Breast epithelium (tissue), 4 donors: ENCODE measurements at regions not wholly inside any gene's neighbourhood (a gene's known extent, or its start where the extent isn't known, plus 50 kb on each side); places are given as distances from the start of the nearest gene placed in this dataset.

Experiments
- DNase-seq, 2 donors: peaks; one replicate each; pipeline ENCODE4 v3.0.0-alpha.2; 2019; ENCODE audit warnings: low spot score in 2 of 2
- H3K27ac ChIP-seq, 2 donors: fragments of 200-600 bp; sonication (generic) in 1 of 2; one replicate each; pipeline ENCODE4 v1.5.1; 2016 to 2019; ENCODE audit warnings: mild to moderate bottlenecking in 1 of 2
- H3K27me3 ChIP-seq, 2 donors: fragments of 200-600 bp; sonication (generic) in 1 of 2; one replicate each; pipeline versions ENCODE4 v1.5.1 to v1.6.0; 2017 to 2019; ENCODE audit warnings: control low read depth in 1 of 2, mild to moderate bottlenecking in 1 of 2
- H3K36me3 ChIP-seq: fragments of 200-600 bp; one replicate; pipeline ENCODE4 v1.5.1; 2019
- H3K4me1 ChIP-seq, 2 donors: fragments of 200-600 bp; sonication (generic); one replicate each; pipeline ENCODE4 v1.5.1; 2016 to 2019; ENCODE audit warnings: control low read depth in 1 of 2
- H3K4me3 ChIP-seq, 3 donors: fragments of 200-600 bp; sonication (generic); 1 replicate in 2 of 3; 2 replicates in 1 of 3; pipeline ENCODE4 v1.5.1; 2016 to 2019; ENCODE audit warnings: mild to moderate bottlenecking in 3 of 3, moderate library complexity in 2 of 3
- H3K9me3 ChIP-seq, 2 donors: fragments of 200-600 bp; sonication (generic) in 1 of 2; one replicate each; pipeline ENCODE4 v1.5.1; 2016 to 2019; ENCODE audit warnings: control low read depth in 1 of 2
- POLR2A ChIP-seq: fragments of 450-650 bp; IDR thresholded peaks from one replicate; pipeline ENCODE4 v1.6.1; 2016; ENCODE audit warnings: antibody characterized with exemption, mild to moderate bottlenecking, moderate library complexity
- POLR2AphosphoS5 ChIP-seq, 3 donors: sonication (generic); formaldehyde crosslinking; IDR thresholded peaks; one replicate each; pipeline ENCODE4 v1.6.1; 2017; ENCODE audit warnings: antibody characterized with exemption in 3 of 3
- intact Hi-C: fragments of 100-400 bp; cut with DNase I; formaldehyde crosslinking; loops from one replicate; pipeline ENCODE4 v1.15.1; 2023; ENCODE audit warnings: low total_unique reads
- TF ChIP-seq, protein P1 (sequence below), 3 donors: fragments of 450-650 bp; IDR thresholded peaks; one replicate each; pipeline ENCODE4 v1.5.1; 2016 to 2017; ENCODE audit warnings: antibody characterized with exemption in 3 of 3, mild to moderate bottlenecking in 3 of 3, moderate library complexity in 3 of 3

- no peak for TF ChIP-seq POLR2A
- TF ChIP-seq POLR2AphosphoS5 (IDR thresholded peaks at IDR 0.05) = no peak
- TF ChIP-seq, protein P1, sequence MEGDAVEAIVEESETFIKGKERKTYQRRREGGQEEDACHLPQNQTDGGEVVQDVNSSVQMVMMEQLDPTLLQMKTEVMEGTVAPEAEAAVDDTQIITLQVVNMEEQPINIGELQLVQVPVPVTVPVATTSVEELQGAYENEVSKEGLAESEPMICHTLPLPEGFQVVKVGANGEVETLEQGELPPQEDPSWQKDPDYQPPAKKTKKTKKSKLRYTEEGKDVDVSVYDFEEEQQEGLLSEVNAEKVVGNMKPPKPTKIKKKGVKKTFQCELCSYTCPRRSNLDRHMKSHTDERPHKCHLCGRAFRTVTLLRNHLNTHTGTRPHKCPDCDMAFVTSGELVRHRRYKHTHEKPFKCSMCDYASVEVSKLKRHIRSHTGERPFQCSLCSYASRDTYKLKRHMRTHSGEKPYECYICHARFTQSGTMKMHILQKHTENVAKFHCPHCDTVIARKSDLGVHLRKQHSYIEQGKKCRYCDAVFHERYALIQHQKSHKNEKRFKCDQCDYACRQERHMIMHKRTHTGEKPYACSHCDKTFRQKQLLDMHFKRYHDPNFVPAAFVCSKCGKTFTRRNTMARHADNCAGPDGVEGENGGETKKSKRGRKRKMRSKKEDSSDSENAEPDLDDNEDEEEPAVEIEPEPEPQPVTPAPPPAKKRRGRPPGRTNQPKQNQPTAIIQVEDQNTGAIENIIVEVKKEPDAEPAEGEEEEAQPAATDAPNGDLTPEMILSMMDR (IDR thresholded peaks at IDR 0.05) = no peak
- H3K4me3 ChIP-seq = no peak overlapping the region
- H3K4me1 ChIP-seq = no peaks in the 10 kb centered on the region
- no peak overlapping the region for H3K27ac ChIP-seq
- no peaks in the 10 kb centered on the region for H3K36me3 ChIP-seq
- H3K27me3 ChIP-seq = peaks cover 0 to 34% of the 10 kb centered on the region in 2 donors
- H3K9me3 ChIP-seq = no peaks in the 10 kb centered on the region
- intact Hi-C loops = no loop called here
- DNase-seq = no peak
These were observed 956.4 kb downstream of the BRD1 start for GRCh38 chr22:48871176-48871840.

DNA sequence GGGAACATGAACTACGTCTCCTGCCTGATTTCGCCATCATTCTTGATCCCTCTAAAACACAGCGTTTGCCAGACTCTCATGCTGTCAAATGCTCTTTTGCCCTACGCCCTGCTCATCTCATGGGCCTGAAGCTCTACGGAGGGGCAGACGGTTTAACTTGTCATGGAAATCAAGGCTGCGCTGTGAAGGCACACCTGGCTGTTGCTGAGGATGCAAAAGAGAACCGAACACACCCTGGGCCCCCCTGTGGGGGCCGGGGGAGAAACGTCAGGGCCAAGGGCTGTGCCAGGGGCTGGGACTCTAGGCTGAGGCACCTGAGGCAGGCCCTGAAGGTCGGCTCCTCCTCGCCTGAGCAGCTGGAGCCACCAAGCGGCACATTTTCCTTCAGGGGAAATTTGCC is 957.2 kb downstream of the BRD1 start:
- Histone ChIP-seq H3K27me3 (peaks cover 0 to 41% of the 10 kb centered on the region in 2 donors), H3K4me3 (no peak overlapping the region), H3K27ac (no peak overlapping the region), H3K36me3 (no peaks in the 10 kb centered on the region), H3K4me1 (no peaks in the 10 kb centered on the region), H3K9me3 (no peaks in the 10 kb centered on the region)
- TF ChIP-seq POLR2A (no peak), POLR2AphosphoS5 (IDR thresholded peaks at IDR 0.05) (no peak)
- TF ChIP-seq, protein P1 (IDR thresholded peaks at IDR 0.05) = no peak
- no peak for DNase-seq
- intact Hi-C loops = no loop called here

DNA sequence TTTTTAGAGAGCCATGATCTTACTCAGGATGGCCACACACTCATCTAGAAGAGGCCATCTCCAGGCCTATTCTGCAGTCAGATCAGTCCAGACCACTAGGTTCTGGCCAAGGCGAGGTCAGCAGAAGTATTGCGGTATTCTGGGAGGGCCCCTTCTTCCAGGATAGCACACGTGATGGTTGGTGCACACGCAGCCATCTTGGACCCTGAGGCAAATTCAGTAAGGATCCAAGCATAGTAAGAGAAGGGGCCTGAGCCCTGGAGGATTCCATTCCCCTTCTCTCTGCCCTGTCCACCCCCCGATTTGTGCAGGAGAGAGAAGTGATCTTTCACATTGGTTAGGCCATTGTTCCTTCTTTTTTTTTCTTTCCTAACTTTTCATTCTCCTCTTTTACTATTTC is 957.9 kb downstream of the BRD1 start:
- no peak for DNase-seq
- no peaks in the 10 kb centered on the region for H3K36me3 ChIP-seq
- H3K4me3 ChIP-seq = no peak overlapping the region
- H3K9me3 ChIP-seq = no peaks in the 10 kb centered on the region
- H3K27ac ChIP-seq = no peak overlapping the region
- TF ChIP-seq POLR2A (no peak), POLR2AphosphoS5 (IDR thresholded peaks at IDR 0.05) (no peak)
- TF ChIP-seq, protein P1 (IDR thresholded peaks at IDR 0.05) = no peak
- no peaks in the 10 kb centered on the region for H3K4me1 ChIP-seq
- peaks cover 0 to 36% of the 10 kb centered on the region in 2 donors for H3K27me3 ChIP-seq
- intact Hi-C loops = no loop called here

DNA sequence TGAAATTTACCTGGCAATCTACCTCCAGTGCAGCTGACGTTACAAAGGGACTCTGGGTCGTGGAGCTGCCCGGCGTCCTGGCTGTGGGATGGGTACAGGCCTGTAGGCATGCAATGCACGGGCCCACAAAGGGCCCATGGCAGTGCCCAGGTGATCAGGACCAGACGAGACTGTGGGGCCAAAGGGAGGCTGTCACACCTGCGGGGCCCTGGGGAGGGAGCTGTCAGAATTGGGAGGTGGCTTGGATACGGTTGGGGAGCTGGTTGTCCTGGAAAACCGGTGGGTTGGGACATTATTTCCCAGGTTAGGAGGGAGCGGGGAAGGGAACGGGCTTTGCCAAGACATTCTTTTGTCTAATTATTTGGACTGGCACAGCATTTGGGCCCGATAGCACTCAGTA is 958.5 kb downstream of the BRD1 start:
- peaks cover 0 to 36% of the 10 kb centered on the region in 2 donors for H3K27me3 ChIP-seq
- H3K9me3 ChIP-seq = no peaks in the 10 kb centered on the region
- no peaks in the 10 kb centered on the region for H3K36me3 ChIP-seq
- H3K4me3 ChIP-seq = no peak overlapping the region
- DNase-seq = no peak
- no peak overlapping the region for H3K27ac ChIP-seq
- H3K4me1 ChIP-seq = no peaks in the 10 kb centered on the region
- intact Hi-C loops = no loop called here
- TF ChIP-seq POLR2AphosphoS5 (IDR thresholded peaks at IDR 0.05) (no peak), POLR2A (no peak)
- TF ChIP-seq, protein P1 (IDR thresholded peaks at IDR 0.05) = no peak

- Histone ChIP-seq H3K4me1 (no peaks in the 10 kb centered on the region), H3K36me3 (no peaks in the 10 kb centered on the region), H3K27ac (no peak overlapping the region), H3K9me3 (no peaks in the 10 kb centered on the region), H3K4me3 (no peak overlapping the region), H3K27me3 (peaks cover 0 to 36% of the 10 kb centered on the region in 2 donors)
- TF ChIP-seq, protein P1 (IDR thresholded peaks at IDR 0.05) = no peak
- TF ChIP-seq POLR2AphosphoS5 (IDR thresholded peaks at IDR 0.05) (no peak), POLR2A (no peak)
- intact Hi-C loops = no loop called here
- DNase-seq = no peak
These were observed 959.1 kb downstream of the BRD1 start for GRCh38 chr22:48868554-48868953.
